Heart left ventricle (tissue), 16 donors: ENCODE measurements at regions not wholly inside any gene's neighbourhood (a gene's known extent, or its start where the extent isn't known, plus 50 kb on each side); places are given as distances from the start of the nearest gene placed in this dataset.

Experiments used
- ATAC-seq, 4 donors: fragments of 200-7000 bp; cut with Tn5 transposase; one replicate each; pipeline ENCODE4 v1.9.1; 2020 to 2022; ENCODE audit warnings: moderate library complexity in 4 of 4, mild to moderate bottlenecking in 3 of 4, moderate number of reproducible peaks in 1 of 4
- DNase-seq, 5 donors: peaks; one replicate each; pipeline ENCODE4 v3.0.0-alpha.2; 2020
- H3K27ac ChIP-seq, 12 donors: fragments of 200-600 bp; sonication (generic) in 4 of 12; one replicate each; pipeline versions ENCODE4 v1.5.0 to v1.8.0; 2016 to 2022; ENCODE audit warnings: mild to moderate bottlenecking in 2 of 12
- H3K27me3 ChIP-seq, 9 donors: fragments of 200-600 bp; sonication (generic) in 2 of 9; one replicate each; pipeline versions ENCODE4 v1.5.1 to v1.8.0; 2016 to 2022; ENCODE audit warnings: mild to moderate bottlenecking in 3 of 9
- H3K36me3 ChIP-seq, 9 donors: fragments of 200-600 bp; sonication (generic) in 2 of 9; one replicate each; pipeline versions ENCODE4 v1.5.0 to v1.8.0; 2018 to 2022; ENCODE audit warnings: mild to moderate bottlenecking in 2 of 9
- H3K4me1 ChIP-seq, 12 donors: fragments of 200-600 bp; sonication (generic) in 4 of 12; one replicate each; pipeline versions ENCODE4 v1.5.0 to v1.8.0; 2016 to 2022; ENCODE audit warnings: mild to moderate bottlenecking in 3 of 12
- H3K4me3 ChIP-seq, 12 donors: fragments of 200-600 bp; sonication (generic) in 4 of 12; one replicate each; pipeline versions ENCODE4 v1.5.0 to v1.8.0; 2017 to 2022; ENCODE audit warnings: mild to moderate bottlenecking in 9 of 12, moderate library complexity in 4 of 12
- H3K9me3 ChIP-seq, 12 donors: fragments of 200-600 bp; sonication (generic) in 4 of 12; one replicate each; pipeline versions ENCODE4 v1.5.0 to v1.8.0; 2016 to 2022; ENCODE audit warnings: mild to moderate bottlenecking in 1 of 12
- CTCF ChIP-seq, 12 donors: fragments of 200-600 bp; sonication (generic) in 4 of 12; IDR thresholded peaks; one replicate each; pipeline versions ENCODE4 v1.5.0 to v1.8.0; 2018 to 2022; ENCODE audit warnings: antibody characterized with exemption in 12 of 12, mild to moderate bottlenecking in 5 of 12
- POLR2A ChIP-seq, 2 donors: fragments of 450-650 bp; IDR thresholded peaks; one replicate each; pipeline ENCODE4 v1.6.1; 2017; ENCODE audit warnings: antibody characterized with exemption in 2 of 2, mild to moderate bottlenecking in 2 of 2, moderate library complexity in 2 of 2
- WGBS, 4 donors: extraction: QIAGEN DNeasy Blood & Tissue Kit in 2 of 4; methylation state at CpG; one replicate each; pipeline versions ENCODE4 v1.1.5 to v1.1.7; 2013 to 2018; 5-methylcytosine and 5-hydroxymethylcytosine counted together
- intact Hi-C, 10 donors: fragments of 100-400 bp; cut with DNase I; formaldehyde crosslinking; loops; one replicate each; pipeline versions ENCODE4 v1.11.1 to v1.14.2; 2022
- donor health status: ischemic (EF 13 %, LVEDD 7.1; RV severe dilation, severe dysfunction).
- donor health status: healthy with polysubstance abuse.
- donor health status: DM: no; HTN: yes; CAD: no.
- donor health status: DM: no; HTN: no; CAD: no.
- donor health status: ischemic (EF 25% LVEDD 6.9; RV normal size, moderate dysfunction).
- donor health status: ischemic (EF 25% LVEDD 5.7; RV mildly dilated, moderate dysfunction).
- donor health status: healthy.
- donor health status: DM: yes; HTN: yes; CAD: no.
- donor health status: ischemic (EF 35%, LVEDD 5.7; RV mildly dilated, moderate dysfunction).
- donor health status: nonischemic (EF 11% LVEDD 7.7; RV severe dilation, severe dysfunction).
- donor health status: DM: yes; HTN: yes; CAD: no.
- donor health status: PGD.
- donor health status: ischemic (EF 29% LVEDD 5.4; RV normal size, mild dysfunction).
- donor health status: nonischemic (EF 23%, LVEDD 6.1; RV moderate dilation, normal function).

- Histone ChIP-seq H3K9me3 (no peaks in the 10 kb centered on the region), H3K4me1 (no peaks in the 10 kb centered on the region), H3K4me3 (no peak overlapping the region), H3K36me3 (no peaks in the 10 kb centered on the region), H3K27ac (no peak overlapping the region), H3K27me3 (peaks cover 0 to 10% (median 0%) of the 10 kb centered on the region in 9 donors)
- TF ChIP-seq POLR2A (IDR thresholded peaks at IDR 0.05) = no peak
- no peak for TF ChIP-seq CTCF (IDR thresholded peaks at IDR 0.05)
- DNase-seq (no peak), ATAC-seq (no peak)
- intact Hi-C loops = no loop called here
- WGBS, 4 donors = 70 to 80% (median 78%) methylated on average over 4 of the region's 4 CpGs
These were observed 150.4 kb downstream of the MTX2 start for GRCh38 chr2:176419591-176420071.

GRCh38 chr2:176421297-176422050, 152.2 kb downstream of the MTX2 start:
- Histone ChIP-seq H3K4me1 (no peaks in the 10 kb centered on the region), H3K4me3 (no peak overlapping the region), H3K36me3 (no peaks in the 10 kb centered on the region), H3K27ac (no peak overlapping the region), H3K27me3 (peaks cover 0 to 10% (median 0%) of the 10 kb centered on the region in 9 donors), H3K9me3 (no peaks in the 10 kb centered on the region)
- intact Hi-C loops = no loop called here
- DNase-seq (no peak), ATAC-seq (no peak)
- WGBS, 4 donors = 87 to 92% (median 90%) methylated on average over 5 of the region's 5 CpGs
- TF ChIP-seq CTCF (IDR thresholded peaks at IDR 0.05) = no peak
- no peak for TF ChIP-seq POLR2A (IDR thresholded peaks at IDR 0.05)

DNA sequence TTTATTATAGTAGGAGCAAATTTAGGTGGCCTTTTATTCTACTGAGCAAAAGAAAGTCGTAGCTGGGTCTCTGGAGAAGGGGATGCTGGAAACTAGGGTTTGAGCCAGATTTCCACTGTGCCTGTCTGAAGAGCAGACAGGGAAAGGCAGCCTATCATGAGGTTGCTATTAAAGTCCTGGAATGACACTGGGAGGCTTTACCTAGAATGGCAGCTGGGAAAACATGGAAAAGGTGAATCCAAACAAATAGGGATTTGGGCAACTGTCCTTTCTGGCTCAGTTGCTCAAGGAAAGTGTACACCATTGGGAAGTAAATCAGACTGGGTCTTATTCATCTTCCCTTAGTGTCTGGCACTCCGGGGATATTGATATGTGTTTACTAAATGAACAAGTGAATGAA, 154.6 kb downstream of the MTX2 start:
- Histone ChIP-seq H3K9me3 (no peaks in the 10 kb centered on the region), H3K27me3 (peaks cover 0 to 3% (median 0%) of the 10 kb centered on the region in 9 donors), H3K4me3 (no peak overlapping the region), H3K4me1 (no peaks in the 10 kb centered on the region), H3K36me3 (no peaks in the 10 kb centered on the region), H3K27ac (no peak overlapping the region)
- whole genome bisulfite sequencing, 4 donors = 30 to 37% (median 36%) methylated on average over 2 of the region's 2 CpGs
- no peak for TF ChIP-seq POLR2A (IDR thresholded peaks at IDR 0.05)
- no peak for TF ChIP-seq CTCF (IDR thresholded peaks at IDR 0.05)
- intact Hi-C loops = no loop called here
- ATAC-seq = no peak
- no peak for DNase-seq

DNA sequence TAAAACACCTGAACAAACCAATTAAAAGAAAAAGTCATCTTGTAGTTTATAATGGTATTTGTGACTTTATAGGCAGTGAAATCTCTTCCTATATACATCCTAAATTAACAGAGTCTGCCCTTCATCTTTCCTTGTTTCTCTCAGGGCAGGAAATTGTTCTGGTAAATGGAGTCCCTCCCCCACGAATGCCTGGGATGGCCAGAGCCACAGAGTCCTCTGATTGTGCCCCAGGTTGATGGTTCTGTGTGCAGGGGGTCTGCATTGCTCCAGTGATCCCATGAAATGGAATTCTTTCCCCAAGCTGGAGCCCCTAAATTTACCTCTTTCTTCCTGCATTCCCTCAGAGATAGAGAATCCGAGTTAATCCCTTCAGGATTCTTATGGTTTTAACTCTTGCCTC, 155.5 kb downstream of the MTX2 start:
- Histone ChIP-seq H3K27me3 (no peaks in the 10 kb centered on the region), H3K4me1 (no peaks in the 10 kb centered on the region), H3K27ac (no peak overlapping the region), H3K9me3 (no peaks in the 10 kb centered on the region), H3K4me3 (no peak overlapping the region), H3K36me3 (no peaks in the 10 kb centered on the region)
- DNase-seq = no peak
- no peak for ATAC-seq
- 47 to 62% (median 58%) methylated on average over 2 of the region's 2 CpGs for WGBS, 4 donors
- intact Hi-C loops = no loop called here
- TF ChIP-seq CTCF (IDR thresholded peaks at IDR 0.05) = no peak
- no peak for TF ChIP-seq POLR2A (IDR thresholded peaks at IDR 0.05)
